ENCODE measurements at regions not wholly inside any gene's neighbourhood (a gene's known extent, or its start where the extent isn't known, plus 50 kb on each side); places are given as distances from the start of the nearest gene placed in this dataset.
A peak's percentile ranks its signal among the peaks of the same experiment; 100 is the strongest.

DNA sequence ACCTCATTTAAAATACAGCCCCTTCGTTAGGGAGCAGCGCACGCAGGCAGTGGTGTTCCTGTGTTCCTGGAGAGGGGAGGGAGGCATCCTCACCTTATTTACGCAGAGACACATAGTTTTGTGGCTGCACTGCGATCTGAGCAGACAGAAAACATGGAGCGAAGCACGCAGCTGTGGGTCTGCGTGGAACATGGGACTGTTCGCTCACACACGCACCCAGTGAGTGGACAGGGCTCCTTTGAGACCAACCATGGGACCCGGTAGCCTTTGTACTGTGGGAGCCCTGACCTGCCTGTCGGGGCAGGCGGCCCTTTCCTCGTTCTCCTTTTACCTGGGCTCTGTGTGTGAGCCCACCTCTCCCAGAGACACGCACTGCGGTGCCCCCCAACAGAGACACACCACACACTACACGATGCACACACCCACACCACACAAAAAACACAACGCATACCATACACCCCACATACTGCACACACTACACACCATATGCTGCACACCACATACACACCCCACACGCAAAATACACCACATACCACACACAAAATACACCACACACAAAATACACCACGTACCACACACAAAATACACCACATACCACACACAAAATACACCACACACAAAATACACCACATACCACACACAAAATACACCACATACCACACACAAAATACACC is 1245.7 kb downstream of the BRD1 start:
- no peak overlapping the region for H3K27ac ChIP-seq (ENCODE audit: low read length)

GRCh38 chr22:48581205-48581766 is 1246.4 kb downstream of the BRD1 start:
- peaks cover 0 to 27% of the 10 kb centered on the region in 2 donors for H3K4me1 ChIP-seq (ENCODE audit: control insufficient read depth in 1 of 2, insufficient read depth in 2 of 2, low read length in 2 of 2)
- no peaks in the 10 kb centered on the region for H3K27me3 ChIP-seq (ENCODE audit: low read depth, low read length)

More for the DNA sequence above, 1245.7 kb downstream of the BRD1 start:
- peaks cover 0 to 21% of the 10 kb centered on the region in 2 donors for H3K4me1 ChIP-seq (ENCODE audit: control insufficient read depth in 1 of 2, insufficient read depth in 2 of 2, low read length in 2 of 2)
- no peaks in the 10 kb centered on the region for H3K36me3 ChIP-seq (ENCODE audit: control insufficient read depth in 1 of 2, insufficient read depth in 2 of 2, low read length in 2 of 2)
- no peak overlapping the region for H3K4me3 ChIP-seq (ENCODE audit: low read depth in 1 of 2, low read length in 2 of 2)
- H3K9me3 ChIP-seq (ENCODE audit: control insufficient read depth in 1 of 2, low read length in 2 of 2), result no peaks in the 10 kb centered on the region
- H3K27me3 ChIP-seq (ENCODE audit: low read depth, low read length), result no peaks in the 10 kb centered on the region

GRCh38 chr22:48580481-48580970 is 1247.1 kb downstream of the BRD1 start:
- no peaks in the 10 kb centered on the region for H3K27me3 ChIP-seq (ENCODE audit: low read depth, low read length)
- no peaks in the 10 kb centered on the region for H3K36me3 ChIP-seq (ENCODE audit: control insufficient read depth in 1 of 2, insufficient read depth in 2 of 2, low read length in 2 of 2)
- H3K4me1 ChIP-seq (ENCODE audit: control insufficient read depth in 1 of 2, insufficient read depth in 2 of 2, low read length in 2 of 2), result peaks cover 0 to 28% of the 10 kb centered on the region in 2 donors
- H3K4me3 ChIP-seq (ENCODE audit: low read depth in 1 of 2, low read length in 2 of 2), result no peak overlapping the region
- H3K27ac ChIP-seq (ENCODE audit: low read length), result no peak overlapping the region
- no peaks in the 10 kb centered on the region for H3K9me3 ChIP-seq (ENCODE audit: control insufficient read depth in 1 of 2, low read length in 2 of 2)

More at GRCh38 chr22:48581205-48581766, 1246.4 kb downstream of the BRD1 start:
- Histone ChIP-seq H3K36me3 (ENCODE audit: control insufficient read depth in 1 of 2, insufficient read depth in 2 of 2, low read length in 2 of 2) (no peaks in the 10 kb centered on the region), H3K27ac (ENCODE audit: low read length) (no peak overlapping the region), H3K4me3 (ENCODE audit: low read depth in 1 of 2, low read length in 2 of 2) (no peak overlapping the region), H3K9me3 (ENCODE audit: control insufficient read depth in 1 of 2, low read length in 2 of 2) (no peaks in the 10 kb centered on the region)

- peaks cover under 1% of the 10 kb centered on the region for H3K27me3 ChIP-seq (ENCODE audit: low read depth, low read length)
- peaks cover 0 to 28% of the 10 kb centered on the region in 2 donors for H3K4me1 ChIP-seq (ENCODE audit: control insufficient read depth in 1 of 2, insufficient read depth in 2 of 2, low read length in 2 of 2)
- no peaks in the 10 kb centered on the region for H3K36me3 ChIP-seq (ENCODE audit: control insufficient read depth in 1 of 2, insufficient read depth in 2 of 2, low read length in 2 of 2)
- no peaks in the 10 kb centered on the region for H3K9me3 ChIP-seq (ENCODE audit: control insufficient read depth in 1 of 2, low read length in 2 of 2)
- H3K27ac ChIP-seq (ENCODE audit: low read length), result no peak overlapping the region
- H3K4me3 ChIP-seq (ENCODE audit: low read depth in 1 of 2, low read length in 2 of 2), result no peak overlapping the region
Measured at GRCh38 chr22:48579928-48580309, 1247.8 kb downstream of the BRD1 start.

GRCh38 chr22:48579043-48579927 is 1248.4 kb downstream of the BRD1 start:
- no peaks in the 10 kb centered on the region for H3K9me3 ChIP-seq (ENCODE audit: control insufficient read depth in 1 of 2, low read length in 2 of 2)
- no peak overlapping the region for H3K4me3 ChIP-seq (ENCODE audit: low read depth in 1 of 2, low read length in 2 of 2)
- H3K4me1 ChIP-seq (ENCODE audit: control insufficient read depth in 1 of 2, insufficient read depth in 2 of 2, low read length in 2 of 2), result peaks cover 0 to 28% of the 10 kb centered on the region in 2 donors
- H3K27me3 ChIP-seq (ENCODE audit: low read depth, low read length), result peaks cover 6% of the 10 kb centered on the region
- no peak overlapping the region for H3K27ac ChIP-seq (ENCODE audit: low read length)
- no peaks in the 10 kb centered on the region for H3K36me3 ChIP-seq (ENCODE audit: control insufficient read depth in 1 of 2, insufficient read depth in 2 of 2, low read length in 2 of 2)

DNA sequence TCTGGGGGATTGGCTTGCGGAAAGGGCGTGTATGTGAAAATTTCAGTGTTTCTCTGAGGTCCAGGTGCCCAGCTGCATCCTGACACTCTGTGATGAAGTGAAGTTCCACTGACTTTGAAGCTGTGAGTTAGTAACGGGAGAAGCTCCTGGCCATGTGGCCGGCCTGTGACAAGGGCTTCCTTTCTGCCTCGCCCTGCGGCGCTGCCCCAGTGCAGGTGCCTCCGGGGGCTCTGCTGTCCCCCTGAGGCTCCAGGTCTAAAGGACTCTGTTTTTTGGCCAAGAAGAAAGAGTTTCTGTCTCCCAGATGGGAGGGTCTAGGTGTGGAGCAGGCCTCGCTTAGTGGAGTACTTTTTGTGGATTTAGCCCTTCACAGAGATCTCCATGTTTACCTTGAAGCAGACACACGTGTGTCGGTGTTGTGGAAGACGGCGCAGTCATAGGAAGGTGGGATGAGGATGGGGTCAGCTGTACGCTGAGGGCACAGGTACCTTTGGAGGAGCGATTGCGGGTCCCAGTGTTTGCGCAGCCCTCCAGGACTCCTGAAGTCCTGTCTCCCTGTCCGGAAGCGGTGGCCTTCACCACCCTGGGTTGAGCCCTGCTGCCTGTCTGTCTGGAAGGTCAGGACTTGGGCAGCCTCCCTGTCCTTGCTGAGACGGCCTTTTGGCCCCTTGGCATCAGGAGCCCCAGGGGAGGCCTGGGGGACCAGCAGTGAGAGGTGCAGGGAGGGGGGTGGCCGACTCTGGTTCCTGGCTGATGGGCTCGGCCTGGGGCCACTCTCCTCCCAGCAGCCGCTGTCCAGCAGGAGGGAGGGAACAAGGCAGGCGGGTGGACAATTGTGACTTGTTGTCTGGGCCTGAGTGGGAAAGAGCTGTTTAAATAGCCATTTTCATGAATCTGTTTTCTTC is 1249.3 kb downstream of the BRD1 start:
- Histone ChIP-seq H3K4me3 (ENCODE audit: low read depth in 1 of 2, low read length in 2 of 2) (no peak overlapping the region), H3K27ac (ENCODE audit: low read length) (no peak overlapping the region), H3K4me1 (ENCODE audit: control insufficient read depth in 1 of 2, insufficient read depth in 2 of 2, low read length in 2 of 2) (peaks cover 0 to 28% of the 10 kb centered on the region in 2 donors), H3K36me3 (ENCODE audit: control insufficient read depth in 1 of 2, insufficient read depth in 2 of 2, low read length in 2 of 2) (no peaks in the 10 kb centered on the region), H3K27me3 (ENCODE audit: low read depth, low read length) (peaks cover 6% of the 10 kb centered on the region), H3K9me3 (ENCODE audit: control insufficient read depth in 1 of 2, low read length in 2 of 2) (no peaks in the 10 kb centered on the region)

- peak overlapping the region in 1 of 2 donors; percentile 28 for H3K4me3 ChIP-seq (ENCODE audit: low read depth in 1 of 2, low read length in 2 of 2)
- peaks cover 0 to 28% of the 10 kb centered on the region in 2 donors for H3K4me1 ChIP-seq (ENCODE audit: control insufficient read depth in 1 of 2, insufficient read depth in 2 of 2, low read length in 2 of 2)
- H3K36me3 ChIP-seq (ENCODE audit: control insufficient read depth in 1 of 2, insufficient read depth in 2 of 2, low read length in 2 of 2), result no peaks in the 10 kb centered on the region
- H3K27ac ChIP-seq (ENCODE audit: low read length), result no peak overlapping the region
- no peaks in the 10 kb centered on the region for H3K9me3 ChIP-seq (ENCODE audit: control insufficient read depth in 1 of 2, low read length in 2 of 2)
- peaks cover 6% of the 10 kb centered on the region for H3K27me3 ChIP-seq (ENCODE audit: low read depth, low read length)
Measured at GRCh38 chr22:48577691-48578090, 1250.0 kb downstream of the BRD1 start.

GRCh38 chr22:48577014-48577690 is 1250.5 kb downstream of the BRD1 start:
- peaks cover 0 to 28% of the 10 kb centered on the region in 2 donors for H3K4me1 ChIP-seq (ENCODE audit: control insufficient read depth in 1 of 2, insufficient read depth in 2 of 2, low read length in 2 of 2)
- no peaks in the 10 kb centered on the region for H3K9me3 ChIP-seq (ENCODE audit: control insufficient read depth in 1 of 2, low read length in 2 of 2)
- H3K27ac ChIP-seq (ENCODE audit: low read length), result no peak overlapping the region
- peak overlapping the region in 1 of 2 donors; percentile 28 for H3K4me3 ChIP-seq (ENCODE audit: low read depth in 1 of 2, low read length in 2 of 2)
- peaks cover 6% of the 10 kb centered on the region for H3K27me3 ChIP-seq (ENCODE audit: low read depth, low read length)
- H3K36me3 ChIP-seq (ENCODE audit: control insufficient read depth in 1 of 2, insufficient read depth in 2 of 2, low read length in 2 of 2), result no peaks in the 10 kb centered on the region

- Histone ChIP-seq H3K9me3 (ENCODE audit: control insufficient read depth in 1 of 2, low read length in 2 of 2) (peaks cover 0 to 3% of the 10 kb centered on the region in 2 donors), H3K36me3 (ENCODE audit: control insufficient read depth in 1 of 2, insufficient read depth in 2 of 2, low read length in 2 of 2) (no peaks in the 10 kb centered on the region), H3K4me1 (ENCODE audit: control insufficient read depth in 1 of 2, insufficient read depth in 2 of 2, low read length in 2 of 2) (peaks cover 0 to 28% of the 10 kb centered on the region in 2 donors), H3K27me3 (ENCODE audit: low read depth, low read length) (peaks cover 6% of the 10 kb centered on the region), H3K27ac (ENCODE audit: low read length) (no peak overlapping the region), H3K4me3 (ENCODE audit: low read depth in 1 of 2, low read length in 2 of 2) (peak overlapping the region in 1 of 2 donors; percentile 44)
Measured at GRCh38 chr22:48576333-48577013, 1251.2 kb downstream of the BRD1 start.

Data from muscle layer of duodenum (tissue), 2 donors.